Mucosa of descending colon (tissue), 3 donors: ENCODE measurements at regions not wholly inside any gene's neighbourhood (a gene's known extent, or its start where the extent isn't known, plus 50 kb on each side); places are given as distances from the start of the nearest gene placed in this dataset.
A peak's percentile ranks its signal among the peaks of the same experiment; 100 is the strongest.

Experiments
- ATAC-seq: fragments of 200-7000 bp; cut with Tn5 transposase; one replicate; pipeline ENCODE4 v1.9.1; 2020; ENCODE audit warnings: mild to moderate bottlenecking, moderate library complexity
- DNase-seq, 3 donors: peaks; one replicate each; pipeline ENCODE4 v3.0.0-alpha.2; 2020
- H3K36me3 ChIP-seq: fragments of 200-600 bp; one replicate; pipeline ENCODE4 v1.8.0; 2021; ENCODE audit warnings: low read depth, mild to moderate bottlenecking
- H3K4me1 ChIP-seq: fragments of 200-600 bp; one replicate; pipeline ENCODE4 v1.8.0; 2021; ENCODE audit warnings: low read depth, mild to moderate bottlenecking
- H3K4me3 ChIP-seq: fragments of 200-600 bp; one replicate; pipeline ENCODE4 v1.8.0; 2021; ENCODE audit warnings: mild to moderate bottlenecking
- H3K9me3 ChIP-seq: fragments of 200-600 bp; one replicate; pipeline ENCODE4 v1.8.0; 2021; ENCODE audit warnings: mild to moderate bottlenecking
- intact Hi-C, 2 donors: fragments of 100-400 bp; cut with DNase I in 1 of 2; cut with micrococcal nuclease in 1 of 2; formaldehyde crosslinking; loops; one replicate each; pipeline versions ENCODE4 v1.11.0 to v1.11.1; 2022; cut with DNase I, micrococcal nuclease
- TF ChIP-seq, protein P1 (sequence below): fragments of 200-600 bp; IDR thresholded peaks from one replicate; pipeline ENCODE4 v1.8.0; 2022; ENCODE audit warnings: antibody characterized with exemption, mild to moderate bottlenecking
- donor health status: DM: no; HTN: no; CAD: no; lungs with moderate emphysema.
- donor health status: DM: no; HTN: no; CAD: no.
- donor health status: DM: no; HTN: yes; CAD: no.

DNA sequence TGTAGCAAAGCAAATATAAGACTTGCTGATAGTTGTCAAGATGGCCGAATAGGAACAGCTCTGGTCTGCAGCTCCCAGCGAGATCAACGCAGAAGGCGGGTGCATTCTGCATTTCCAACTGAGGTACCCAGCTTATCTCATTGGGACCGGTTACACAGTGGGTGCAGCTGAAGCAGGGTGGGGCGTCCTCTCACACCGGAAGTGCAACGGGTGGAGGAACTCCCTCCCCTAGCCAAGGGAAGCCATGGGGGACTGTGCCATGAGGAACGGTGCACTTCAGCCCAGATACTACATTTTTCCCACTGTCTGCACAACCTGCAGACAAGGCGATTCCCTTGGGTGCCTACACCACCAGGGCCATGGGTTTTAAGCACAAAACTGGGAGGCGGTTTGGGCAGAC lies 382.3 kb upstream of the EMCN start:
- Histone ChIP-seq H3K9me3 (no peaks in the 10 kb centered on the region), H3K36me3 (no peaks in the 10 kb centered on the region), H3K4me3 (no peak overlapping the region), H3K4me1 (peaks cover 4% of the 10 kb centered on the region)
- TF ChIP-seq, protein P1, sequence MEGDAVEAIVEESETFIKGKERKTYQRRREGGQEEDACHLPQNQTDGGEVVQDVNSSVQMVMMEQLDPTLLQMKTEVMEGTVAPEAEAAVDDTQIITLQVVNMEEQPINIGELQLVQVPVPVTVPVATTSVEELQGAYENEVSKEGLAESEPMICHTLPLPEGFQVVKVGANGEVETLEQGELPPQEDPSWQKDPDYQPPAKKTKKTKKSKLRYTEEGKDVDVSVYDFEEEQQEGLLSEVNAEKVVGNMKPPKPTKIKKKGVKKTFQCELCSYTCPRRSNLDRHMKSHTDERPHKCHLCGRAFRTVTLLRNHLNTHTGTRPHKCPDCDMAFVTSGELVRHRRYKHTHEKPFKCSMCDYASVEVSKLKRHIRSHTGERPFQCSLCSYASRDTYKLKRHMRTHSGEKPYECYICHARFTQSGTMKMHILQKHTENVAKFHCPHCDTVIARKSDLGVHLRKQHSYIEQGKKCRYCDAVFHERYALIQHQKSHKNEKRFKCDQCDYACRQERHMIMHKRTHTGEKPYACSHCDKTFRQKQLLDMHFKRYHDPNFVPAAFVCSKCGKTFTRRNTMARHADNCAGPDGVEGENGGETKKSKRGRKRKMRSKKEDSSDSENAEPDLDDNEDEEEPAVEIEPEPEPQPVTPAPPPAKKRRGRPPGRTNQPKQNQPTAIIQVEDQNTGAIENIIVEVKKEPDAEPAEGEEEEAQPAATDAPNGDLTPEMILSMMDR: no peak
- ATAC-seq (no peak), DNase-seq (no peak)
- intact Hi-C loops: no loop called here

DNA sequence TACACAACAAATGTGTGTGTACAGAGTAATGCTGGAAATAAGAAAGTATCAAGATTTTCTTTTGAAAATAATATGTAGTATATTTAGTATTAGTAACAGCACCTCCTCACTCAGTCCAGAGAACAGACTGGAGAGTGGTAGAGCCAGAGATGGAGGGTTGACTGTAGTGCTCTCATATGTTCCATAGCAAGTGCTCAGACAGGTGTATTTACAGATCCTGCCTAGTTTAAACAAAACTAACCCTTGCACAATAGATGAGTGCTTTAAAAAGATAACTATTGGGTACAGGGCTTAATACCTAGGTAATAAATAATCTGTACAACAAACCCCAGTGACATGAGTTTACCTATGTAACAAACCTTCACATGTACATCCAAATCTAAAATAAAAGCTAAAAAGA lies 381.0 kb upstream of the EMCN start:
- Histone ChIP-seq H3K36me3 (no peaks in the 10 kb centered on the region), H3K4me1 (peaks cover 12% of the 10 kb centered on the region), H3K9me3 (no peaks in the 10 kb centered on the region), H3K4me3 (no peak overlapping the region)
- ATAC-seq: no peak
- TF ChIP-seq, protein P1: no peak
- no peak for DNase-seq
- intact Hi-C loops: no loop called here

DNA sequence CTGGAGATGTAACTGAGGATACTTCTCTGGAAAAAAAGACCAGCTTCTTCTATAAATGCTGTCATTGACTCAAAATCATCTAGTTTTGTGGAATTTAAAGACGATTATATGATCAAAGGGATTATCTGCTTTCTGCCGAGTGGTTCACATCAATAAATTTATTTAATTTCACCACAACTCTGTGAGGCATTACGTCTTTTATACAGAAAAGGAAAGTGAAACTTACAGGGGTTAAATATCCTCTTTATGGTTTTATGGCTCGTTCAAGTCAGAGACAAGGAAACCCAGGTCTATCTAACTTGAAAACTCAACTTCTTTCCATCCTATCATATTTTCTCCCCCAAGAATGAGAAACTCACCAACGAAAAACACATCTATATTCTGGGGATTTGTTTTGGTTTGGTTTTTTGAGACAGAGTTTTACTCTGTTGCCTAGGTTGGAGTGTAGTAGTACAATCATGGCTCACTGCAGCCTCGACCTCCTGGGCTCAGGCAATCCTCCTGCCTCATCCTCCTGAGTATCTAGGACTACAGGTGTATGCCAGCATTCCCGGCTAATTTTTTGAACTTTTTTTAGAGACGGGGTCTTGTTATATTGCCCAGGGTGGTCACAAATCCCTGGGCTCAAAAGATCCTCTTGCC lies 377.9 kb upstream of the EMCN start:
- ATAC-seq (peak; percentile 95), DNase-seq (peak in 1 of 3 donors; percentile 17)
- intact Hi-C loops: no loop called here
- Histone ChIP-seq H3K4me1 (peaks cover 13% of the 10 kb centered on the region), H3K36me3 (no peaks in the 10 kb centered on the region), H3K9me3 (peaks cover 2% of the 10 kb centered on the region), H3K4me3 (no peak overlapping the region)
- TF ChIP-seq, protein P1: no peak

DNA sequence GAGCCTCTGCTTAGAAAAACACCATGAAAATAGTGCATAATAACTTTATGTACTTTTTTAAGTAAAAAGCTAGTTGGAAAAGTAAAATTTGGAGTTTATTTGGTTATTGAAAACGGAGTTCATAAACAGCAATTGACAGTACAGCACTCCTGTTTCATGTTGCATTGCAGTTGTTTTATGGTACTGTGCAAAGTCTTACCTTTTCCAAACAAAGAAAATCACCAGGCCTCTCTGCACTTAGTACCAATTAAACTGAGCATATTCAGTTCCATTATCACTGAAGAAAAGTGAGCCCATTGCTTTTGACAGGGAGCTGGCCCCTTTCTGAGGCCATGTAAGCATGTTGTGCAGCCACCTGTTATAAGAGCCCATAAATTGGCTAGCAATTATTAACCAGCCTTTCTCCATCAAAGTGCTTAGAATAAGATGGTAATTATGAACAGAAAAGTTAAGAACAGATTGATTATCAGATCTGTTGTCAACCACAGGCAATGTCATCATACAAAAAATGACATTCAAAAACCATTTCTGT lies 376.6 kb upstream of the EMCN start:
- Histone ChIP-seq H3K4me1 (peaks cover 13% of the 10 kb centered on the region), H3K36me3 (no peaks in the 10 kb centered on the region), H3K4me3 (no peak overlapping the region), H3K9me3 (peaks cover 2% of the 10 kb centered on the region)
- TF ChIP-seq, protein P1: no peak
- ATAC-seq (peak; percentile 83), DNase-seq (no peak)
- intact Hi-C loops: no loop called here

DNA sequence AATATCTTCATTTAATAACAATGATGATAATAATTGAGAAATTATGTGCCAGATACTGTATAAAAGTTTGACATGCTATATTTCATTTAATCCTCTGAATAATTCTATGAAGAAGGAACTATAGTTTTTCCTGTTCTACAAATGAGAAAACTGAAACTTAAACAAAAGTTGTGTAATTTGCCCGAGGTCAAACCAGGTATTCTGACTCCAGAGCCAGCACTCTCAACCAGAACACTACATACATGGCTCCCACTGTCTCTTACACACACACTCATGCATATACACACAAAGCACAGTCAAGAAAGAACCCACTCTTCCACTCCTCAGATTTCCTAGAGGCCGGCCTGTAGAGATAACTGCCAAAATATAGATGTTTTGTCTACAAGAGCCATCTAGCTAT lies 374.0 kb upstream of the EMCN start:
- no peak for DNase-seq
- intact Hi-C loops: no loop called here
- TF ChIP-seq, protein P1: no peak
- Histone ChIP-seq H3K9me3 (peaks cover 2% of the 10 kb centered on the region), H3K36me3 (no peaks in the 10 kb centered on the region), H3K4me3 (no peak overlapping the region), H3K4me1 (peaks cover 13% of the 10 kb centered on the region)
- no peak for ATAC-seq
